Coronary artery (tissue), 2 donors: ENCODE measurements at regions not wholly inside any gene's neighbourhood (a gene's known extent, or its start where the extent isn't known, plus 50 kb on each side); places are given as distances from the start of the nearest gene placed in this dataset.
A peak's percentile ranks its signal among the peaks of the same experiment; 100 is the strongest.
"Not testable (repeated sequence)": the region's sequence is repeated elsewhere in the genome, so short reads cannot be mapped to it uniquely, and the experiment has no call there.

Source experiments
- DNase-seq: peaks from one replicate; pipeline ENCODE4 v3.0.0-alpha.2; 2017; ENCODE audit warnings: low spot score
- H3K27ac ChIP-seq, 2 donors: fragments of 200-600 bp; sonication (generic); one replicate each; pipeline ENCODE4 v1.5.1; 2016 to 2019
- H3K4me3 ChIP-seq: fragments of 200-600 bp; sonication (generic); 2 replicates; pipeline ENCODE4 v1.5.1; 2016; ENCODE audit warnings: mild to moderate bottlenecking, moderate library complexity
- TF ChIP-seq, protein P1 (sequence below): fragments of 200-600 bp; sonication (generic); IDR thresholded peaks from one replicate; pipeline ENCODE4 v1.5.1; 2019; ENCODE audit warnings: antibody characterized with exemption

DNA sequence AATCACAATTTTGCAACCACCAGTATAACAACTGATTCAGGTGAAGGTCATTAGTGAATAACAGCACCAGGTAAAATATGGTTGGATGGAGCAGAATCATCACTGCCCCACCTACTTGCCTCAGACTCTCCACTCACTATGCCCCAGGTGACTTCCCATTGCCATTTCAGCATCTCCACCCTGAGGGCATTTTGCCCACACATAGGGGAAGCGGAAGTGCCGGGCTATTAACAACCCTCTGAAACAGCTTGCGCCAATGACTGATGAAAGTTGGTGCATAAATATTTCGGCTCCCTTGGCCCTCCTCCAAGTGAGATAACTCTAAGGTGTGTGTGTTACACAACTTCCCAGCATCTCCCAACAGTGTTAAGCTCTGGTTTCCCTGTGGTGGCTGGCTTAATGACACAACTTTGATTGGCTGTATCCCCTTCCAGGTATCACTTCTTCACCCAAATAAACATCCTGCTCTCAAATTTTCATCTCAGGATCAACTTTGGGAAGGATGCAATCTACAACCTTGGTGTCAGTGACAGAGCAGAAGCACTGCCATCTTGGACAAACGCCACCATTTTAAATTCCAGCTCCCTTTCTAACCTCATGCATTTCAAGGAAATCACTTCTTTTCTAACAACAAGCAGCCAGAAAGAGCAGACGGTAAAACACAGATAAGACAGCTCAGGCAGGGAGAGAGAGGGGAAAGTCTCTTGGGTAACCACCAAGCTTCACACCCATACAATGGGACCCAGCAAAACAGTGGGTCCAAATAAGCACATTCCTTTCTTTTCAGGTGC, 73.6 kb upstream of the PPP2R5C start:
- Histone ChIP-seq H3K4me3 (no peak overlapping the region), H3K27ac (no peak overlapping the region)
- no peak for DNase-seq
- TF ChIP-seq, protein P1, sequence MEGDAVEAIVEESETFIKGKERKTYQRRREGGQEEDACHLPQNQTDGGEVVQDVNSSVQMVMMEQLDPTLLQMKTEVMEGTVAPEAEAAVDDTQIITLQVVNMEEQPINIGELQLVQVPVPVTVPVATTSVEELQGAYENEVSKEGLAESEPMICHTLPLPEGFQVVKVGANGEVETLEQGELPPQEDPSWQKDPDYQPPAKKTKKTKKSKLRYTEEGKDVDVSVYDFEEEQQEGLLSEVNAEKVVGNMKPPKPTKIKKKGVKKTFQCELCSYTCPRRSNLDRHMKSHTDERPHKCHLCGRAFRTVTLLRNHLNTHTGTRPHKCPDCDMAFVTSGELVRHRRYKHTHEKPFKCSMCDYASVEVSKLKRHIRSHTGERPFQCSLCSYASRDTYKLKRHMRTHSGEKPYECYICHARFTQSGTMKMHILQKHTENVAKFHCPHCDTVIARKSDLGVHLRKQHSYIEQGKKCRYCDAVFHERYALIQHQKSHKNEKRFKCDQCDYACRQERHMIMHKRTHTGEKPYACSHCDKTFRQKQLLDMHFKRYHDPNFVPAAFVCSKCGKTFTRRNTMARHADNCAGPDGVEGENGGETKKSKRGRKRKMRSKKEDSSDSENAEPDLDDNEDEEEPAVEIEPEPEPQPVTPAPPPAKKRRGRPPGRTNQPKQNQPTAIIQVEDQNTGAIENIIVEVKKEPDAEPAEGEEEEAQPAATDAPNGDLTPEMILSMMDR: no peak

DNA sequence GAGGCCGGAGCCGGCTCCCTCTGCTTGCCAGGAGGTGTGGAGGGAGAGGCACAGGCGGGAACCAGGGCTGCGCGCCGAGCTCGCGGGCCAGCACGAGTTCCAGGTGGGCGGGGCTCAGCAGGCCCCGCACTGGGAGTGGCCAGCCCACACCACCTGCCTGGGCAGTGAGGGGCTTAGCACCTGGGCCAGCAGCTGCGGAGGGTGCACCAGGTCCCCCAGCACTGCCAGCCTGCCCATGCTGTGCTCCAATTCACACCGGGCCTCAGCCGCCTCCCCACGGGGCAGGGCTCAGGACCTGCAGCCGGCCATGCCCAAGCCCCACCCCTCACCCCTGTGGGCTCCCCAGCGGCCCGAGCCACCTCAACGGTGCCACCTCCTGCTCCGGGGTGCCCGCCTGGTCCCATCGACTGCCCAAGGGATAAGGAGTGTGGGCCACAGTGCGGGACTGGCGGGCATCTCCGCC, 72.4 kb upstream of the PPP2R5C start:
- Histone ChIP-seq H3K4me3 (no peak overlapping the region), H3K27ac (no peak overlapping the region)
- TF ChIP-seq, protein P1: no peak
- DNase-seq: no peak

DNA sequence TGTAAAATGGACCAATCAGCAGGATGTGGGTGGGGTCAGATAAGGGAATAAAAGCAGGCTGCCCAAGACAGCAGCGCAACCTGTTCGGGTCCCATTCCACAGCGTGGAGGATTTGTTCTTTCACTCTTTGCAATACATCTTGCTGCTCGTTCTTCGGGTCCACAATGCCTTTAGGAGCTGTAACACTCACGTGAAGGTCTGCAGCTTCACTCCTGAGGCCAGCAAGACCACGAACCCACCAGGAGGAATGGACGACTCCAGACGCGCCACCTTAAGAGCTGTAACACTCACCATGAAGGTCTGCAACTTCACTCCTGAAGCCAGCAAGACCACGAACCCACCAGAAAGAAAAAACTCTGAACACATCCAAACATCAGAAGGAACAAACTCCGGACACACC, 71.5 kb upstream of the PPP2R5C start:
- not testable (repeated sequence) for H3K27ac ChIP-seq, DNase-seq, H3K4me3 ChIP-seq

DNA sequence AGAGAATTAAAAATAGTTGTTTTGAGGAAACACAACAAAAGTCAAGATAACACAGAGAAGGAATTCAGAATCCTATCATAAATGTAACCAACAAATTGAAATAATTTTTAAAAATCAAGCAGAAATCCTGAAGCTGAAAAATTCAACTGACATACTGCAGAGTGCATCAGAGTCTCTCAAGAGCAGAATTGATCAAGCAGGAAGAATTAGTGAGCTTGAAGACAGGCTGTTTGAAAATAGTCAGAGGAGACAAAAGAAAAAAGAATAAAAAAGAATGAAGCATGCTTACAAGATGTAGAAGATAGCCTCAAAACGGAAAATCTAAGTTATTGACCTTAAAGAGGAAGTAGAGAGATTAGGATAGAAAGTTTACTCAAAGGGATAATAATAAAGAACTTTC, 65.8 kb upstream of the PPP2R5C start:
- TF ChIP-seq, protein P1: no peak
- DNase-seq: no peak
- Histone ChIP-seq H3K4me3 (no peak overlapping the region), H3K27ac (no peak overlapping the region)

DNA sequence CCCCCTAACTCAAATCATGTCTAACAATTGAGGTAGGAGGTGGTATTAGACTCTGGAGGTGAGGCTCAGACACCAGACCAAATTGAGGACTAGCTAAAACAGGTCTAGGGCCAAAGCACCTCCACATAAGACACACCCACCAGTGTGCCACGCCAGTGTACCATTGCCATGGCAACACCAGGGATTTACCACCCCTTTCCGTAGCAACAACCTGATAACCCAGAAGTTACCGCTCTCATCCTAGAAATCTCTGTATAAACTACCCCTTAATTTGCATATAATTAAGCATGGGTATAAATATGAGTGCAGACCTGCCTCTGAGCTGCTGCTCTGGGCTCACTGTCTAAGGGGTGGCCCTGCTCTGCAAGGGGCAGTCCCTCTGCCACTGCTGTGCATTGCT, 57.4 kb upstream of the PPP2R5C start:
- Histone ChIP-seq H3K4me3 (no peak overlapping the region), H3K27ac (no peak overlapping the region)
- TF ChIP-seq, protein P1: no peak
- DNase-seq: no peak

DNA sequence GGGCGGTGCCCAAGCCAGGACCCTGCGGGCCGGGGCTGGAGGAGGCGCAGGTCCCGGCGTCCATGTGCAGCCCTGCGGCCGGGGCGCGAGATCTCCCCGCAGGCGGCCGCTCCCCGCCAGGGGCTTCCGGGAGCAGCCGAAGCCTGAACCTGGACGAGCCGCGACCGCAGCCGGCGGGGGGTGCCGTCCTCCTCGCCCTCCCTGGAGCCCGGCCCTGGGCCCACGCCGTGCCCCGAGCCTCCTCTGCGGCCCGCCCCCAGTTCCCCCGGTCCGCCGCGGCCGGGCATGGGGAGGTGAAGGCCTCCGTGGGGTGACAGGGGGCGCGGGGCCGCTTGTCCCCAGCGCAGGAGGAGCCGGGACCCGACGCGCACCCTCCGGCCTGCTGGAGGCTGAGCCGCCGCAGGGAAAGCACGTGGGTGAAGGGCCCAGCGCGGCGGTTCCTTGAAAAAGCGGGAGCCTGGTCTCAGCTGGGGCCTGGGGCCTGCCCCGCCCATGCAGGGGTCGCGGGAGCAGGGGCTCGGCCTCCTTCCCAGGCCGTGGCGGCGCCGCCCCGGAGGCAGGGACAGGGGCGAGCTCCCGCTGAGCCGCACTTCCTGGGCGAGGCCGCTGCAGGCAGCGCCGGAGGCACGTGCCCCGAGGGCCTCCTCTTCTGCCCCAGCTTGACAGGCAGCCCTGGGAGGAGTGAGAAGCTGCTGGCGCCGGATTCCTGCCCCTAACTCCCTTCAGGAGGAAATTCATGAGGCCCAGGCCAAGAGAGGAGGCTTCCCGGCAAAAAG, 55.6 kb upstream of the PPP2R5C start:
- Histone ChIP-seq H3K4me3 (peak overlapping the region; percentile 64), H3K27ac (peak overlapping the region; percentile 41 to 64)
- no peak for DNase-seq
- TF ChIP-seq, protein P1: no peak

DNA sequence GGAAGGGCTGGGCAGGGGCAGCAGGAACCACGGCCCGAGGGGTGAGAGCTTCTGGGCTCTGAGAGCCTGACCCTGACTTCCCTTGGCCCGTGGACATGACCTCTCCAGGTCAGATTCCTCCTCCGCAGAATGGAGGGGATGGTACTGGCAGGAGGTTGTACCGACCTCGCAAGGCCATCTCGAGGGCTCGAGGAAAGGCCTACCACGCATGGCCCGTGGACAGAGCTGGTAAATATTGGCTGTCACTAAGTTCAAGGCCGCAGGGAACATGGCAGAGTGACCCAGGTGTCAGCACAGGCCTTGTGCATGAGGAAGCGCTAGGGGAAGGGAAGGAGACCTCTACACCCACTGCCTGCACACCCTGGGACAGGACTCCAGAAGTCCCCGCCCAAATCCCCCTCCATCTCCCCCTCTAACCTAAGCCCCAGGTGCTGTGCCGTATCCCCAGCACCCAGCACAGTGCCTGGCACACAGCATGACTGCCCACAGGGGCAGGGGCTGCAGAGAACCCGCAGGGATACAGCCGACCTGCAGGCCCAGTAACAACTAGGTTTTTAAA, 54.9 kb upstream of the PPP2R5C start:
- no peak for DNase-seq
- TF ChIP-seq, protein P1: no peak
- Histone ChIP-seq H3K27ac (peak overlapping the region; percentile 41 to 64), H3K4me3 (no peak overlapping the region)
